ENCODE measurements at regions not wholly inside any gene's neighbourhood (a gene's known extent, or its start where the extent isn't known, plus 50 kb on each side); places are given as distances from the start of the nearest gene placed in this dataset.

DNA sequence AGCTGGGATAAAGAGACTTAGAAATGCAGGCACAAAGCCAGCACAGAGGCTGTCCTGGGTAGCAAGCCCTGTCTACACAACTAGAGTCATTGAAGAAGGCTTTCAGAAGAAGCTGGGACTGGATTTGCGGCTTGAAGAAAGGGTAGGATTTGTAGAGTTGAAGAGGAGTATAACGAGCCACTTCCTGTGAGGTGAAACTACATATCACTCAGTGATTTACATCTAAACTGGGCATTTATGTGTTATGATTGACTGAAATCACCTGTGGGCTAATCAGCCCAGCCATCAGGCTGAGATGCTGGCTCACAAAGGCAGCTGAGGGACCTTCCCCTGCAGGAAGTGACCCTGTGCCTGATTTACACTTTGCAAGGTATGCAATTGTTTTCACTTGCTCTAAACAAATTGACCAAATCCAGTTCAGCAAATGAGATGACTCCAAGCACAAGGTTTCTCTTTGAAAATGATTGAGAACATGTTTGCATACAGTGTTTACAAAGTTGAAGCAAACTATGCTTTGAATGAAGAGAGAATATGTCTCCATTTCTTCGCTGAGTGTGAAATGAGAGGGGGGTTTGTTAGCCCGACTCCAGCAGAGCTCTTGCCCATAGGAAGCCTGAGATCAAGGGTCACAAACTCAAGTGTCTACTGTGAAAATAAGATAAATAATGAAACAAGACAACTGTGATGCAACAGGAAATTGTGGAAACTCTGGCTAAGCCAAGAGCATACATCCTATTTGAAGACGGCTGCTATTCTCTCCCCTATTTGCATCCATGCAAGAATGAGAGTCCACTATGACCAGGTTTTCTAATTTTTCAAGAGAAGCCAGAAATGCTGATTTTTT lies 69.3 kb upstream of the HK2 start:
- Mint-ChIP-seq H3K27ac (ENCODE audit: unreplicated experiment) (no peak overlapping the region), H3K36me3 (ENCODE audit: low read depth) (no peaks in the 10 kb centered on the region), H3K4me3 (ENCODE audit: unreplicated experiment) (no peak overlapping the region), H3K27me3 (ENCODE audit: low read depth) (no peaks in the 10 kb centered on the region), H3K4me1 (ENCODE audit: low read depth) (peaks cover 50% of the 10 kb centered on the region), H3K9me3 (ENCODE audit: low read depth) (peaks cover 2% of the 10 kb centered on the region)
- TF ChIP-seq, protein P1, sequence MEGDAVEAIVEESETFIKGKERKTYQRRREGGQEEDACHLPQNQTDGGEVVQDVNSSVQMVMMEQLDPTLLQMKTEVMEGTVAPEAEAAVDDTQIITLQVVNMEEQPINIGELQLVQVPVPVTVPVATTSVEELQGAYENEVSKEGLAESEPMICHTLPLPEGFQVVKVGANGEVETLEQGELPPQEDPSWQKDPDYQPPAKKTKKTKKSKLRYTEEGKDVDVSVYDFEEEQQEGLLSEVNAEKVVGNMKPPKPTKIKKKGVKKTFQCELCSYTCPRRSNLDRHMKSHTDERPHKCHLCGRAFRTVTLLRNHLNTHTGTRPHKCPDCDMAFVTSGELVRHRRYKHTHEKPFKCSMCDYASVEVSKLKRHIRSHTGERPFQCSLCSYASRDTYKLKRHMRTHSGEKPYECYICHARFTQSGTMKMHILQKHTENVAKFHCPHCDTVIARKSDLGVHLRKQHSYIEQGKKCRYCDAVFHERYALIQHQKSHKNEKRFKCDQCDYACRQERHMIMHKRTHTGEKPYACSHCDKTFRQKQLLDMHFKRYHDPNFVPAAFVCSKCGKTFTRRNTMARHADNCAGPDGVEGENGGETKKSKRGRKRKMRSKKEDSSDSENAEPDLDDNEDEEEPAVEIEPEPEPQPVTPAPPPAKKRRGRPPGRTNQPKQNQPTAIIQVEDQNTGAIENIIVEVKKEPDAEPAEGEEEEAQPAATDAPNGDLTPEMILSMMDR (IDR thresholded peaks at IDR 0.05), result no peak
- no peak for DNase-seq (ENCODE audit: low spot score)

DNA sequence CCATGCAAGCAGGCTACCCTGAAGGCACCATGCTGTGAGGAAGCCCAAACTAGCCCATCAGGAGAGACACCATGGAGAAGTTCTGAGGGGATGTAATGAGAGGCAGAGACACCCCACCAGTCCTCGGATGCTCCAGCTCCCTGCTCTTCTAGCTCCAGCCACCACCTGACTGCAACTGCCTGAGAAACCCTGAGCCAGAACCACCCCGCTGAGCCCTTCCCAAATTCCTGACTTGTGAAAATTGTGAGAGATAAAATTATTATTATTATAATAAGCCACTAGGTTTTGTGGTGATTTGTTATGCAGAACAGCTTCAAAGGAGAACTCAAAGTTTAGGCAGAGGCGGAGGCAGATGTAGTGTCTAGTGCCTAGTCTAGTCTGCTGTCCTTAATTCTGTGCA lies 67.1 kb upstream of the HK2 start:
- Mint-ChIP-seq H3K4me3 (ENCODE audit: unreplicated experiment) (no peak overlapping the region), H3K27ac (ENCODE audit: unreplicated experiment) (peak overlapping the region; percentile 51), H3K9me3 (ENCODE audit: low read depth) (no peaks in the 10 kb centered on the region), H3K27me3 (ENCODE audit: low read depth) (no peaks in the 10 kb centered on the region), H3K4me1 (ENCODE audit: low read depth) (peaks cover 67% of the 10 kb centered on the region), H3K36me3 (ENCODE audit: low read depth) (no peaks in the 10 kb centered on the region)
- TF ChIP-seq, protein P1 (IDR thresholded peaks at IDR 0.05), result no peak
- no peak for DNase-seq (ENCODE audit: low spot score)

DNA sequence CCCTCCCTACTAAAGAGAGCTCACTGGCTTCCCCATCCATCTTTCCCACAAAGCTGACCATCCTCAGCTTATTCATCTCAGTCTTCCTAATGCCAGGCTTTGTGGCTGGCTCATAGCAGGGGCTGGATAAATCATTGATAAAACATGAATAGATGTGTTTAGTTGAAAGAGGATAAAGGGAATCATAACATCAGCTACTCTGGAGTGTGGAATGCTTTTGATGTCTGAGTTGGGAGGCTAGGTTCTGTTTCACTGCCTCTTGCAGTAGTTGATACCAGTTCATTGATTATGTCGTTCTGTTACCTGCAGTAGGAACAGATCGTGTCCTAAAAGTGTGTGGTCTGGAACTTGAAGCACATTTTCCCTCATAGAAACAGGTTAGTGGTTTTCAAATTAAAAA lies 66.3 kb upstream of the HK2 start:
- H3K27ac Mint-ChIP-seq (ENCODE audit: unreplicated experiment), result peak overlapping the region; percentile 87
- H3K27me3 Mint-ChIP-seq (ENCODE audit: low read depth), result no peaks in the 10 kb centered on the region
- no peaks in the 10 kb centered on the region for H3K36me3 Mint-ChIP-seq (ENCODE audit: low read depth)
- H3K9me3 Mint-ChIP-seq (ENCODE audit: low read depth), result no peaks in the 10 kb centered on the region
- TF ChIP-seq, protein P1 (IDR thresholded peaks at IDR 0.05), result no peak
- H3K4me1 Mint-ChIP-seq (ENCODE audit: low read depth), result peaks cover 75% of the 10 kb centered on the region
- DNase-seq (ENCODE audit: low spot score), result no peak
- peak overlapping the region; percentile 8 for H3K4me3 Mint-ChIP-seq (ENCODE audit: unreplicated experiment)

DNA sequence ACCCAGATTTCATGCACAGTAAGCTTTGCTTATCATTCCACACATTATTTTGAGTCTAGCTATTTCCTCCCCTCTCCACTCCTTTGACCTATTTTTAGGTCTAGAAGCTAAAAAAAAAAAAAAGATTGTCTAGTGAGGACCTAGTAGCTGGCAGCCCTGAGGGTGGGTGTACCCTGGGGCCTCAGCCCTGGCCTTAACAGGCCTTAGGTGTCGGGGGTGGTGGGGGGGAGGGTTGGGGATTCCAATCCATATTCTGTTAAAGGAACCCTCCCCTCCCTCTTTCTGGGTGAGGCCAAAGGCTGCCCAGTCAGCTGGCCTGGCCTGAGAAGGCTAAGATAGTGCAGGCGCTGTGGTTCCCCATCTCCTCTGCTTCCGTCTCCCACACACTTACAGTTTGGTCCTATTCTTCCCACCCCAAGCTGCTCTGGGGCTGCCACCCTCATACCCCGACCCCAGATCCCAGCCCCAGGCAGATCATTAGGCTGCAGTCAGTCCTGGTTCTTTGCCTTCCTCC lies 65.5 kb upstream of the HK2 start:
- TF ChIP-seq, protein P1 (IDR thresholded peaks at IDR 0.05), result no peak
- H3K36me3 Mint-ChIP-seq (ENCODE audit: low read depth), result no peaks in the 10 kb centered on the region
- no peak overlapping the region for H3K4me3 Mint-ChIP-seq (ENCODE audit: unreplicated experiment)
- H3K4me1 Mint-ChIP-seq (ENCODE audit: low read depth), result peaks cover 80% of the 10 kb centered on the region
- no peak for DNase-seq (ENCODE audit: low spot score)
- H3K27ac Mint-ChIP-seq (ENCODE audit: unreplicated experiment), result peak overlapping the region; percentile 85
- H3K27me3 Mint-ChIP-seq (ENCODE audit: low read depth), result no peaks in the 10 kb centered on the region
- H3K9me3 Mint-ChIP-seq (ENCODE audit: low read depth), result no peaks in the 10 kb centered on the region

DNA sequence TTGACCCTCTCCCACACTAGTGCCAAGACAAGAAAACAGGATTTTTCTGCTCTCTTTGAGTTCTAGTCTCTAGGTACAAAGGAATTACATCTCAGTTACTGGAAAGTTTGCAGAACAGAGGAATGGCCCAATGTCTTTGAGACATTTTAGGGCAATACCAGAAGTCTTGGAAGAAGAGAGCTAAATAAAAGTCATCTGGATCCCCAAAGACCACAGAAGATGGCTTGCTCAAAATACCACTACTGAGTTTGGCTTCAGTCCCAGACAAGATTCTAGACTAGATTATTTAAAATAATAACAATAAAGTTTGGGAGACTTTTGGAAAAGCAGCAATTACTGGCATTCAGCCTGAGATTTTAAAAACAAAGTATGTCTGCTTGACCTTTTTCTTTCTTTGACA lies 61.9 kb upstream of the HK2 start:
- peaks cover 59% of the 10 kb centered on the region for H3K4me1 Mint-ChIP-seq (ENCODE audit: low read depth)
- peak overlapping the region; percentile 84 for H3K27ac Mint-ChIP-seq (ENCODE audit: unreplicated experiment)
- H3K9me3 Mint-ChIP-seq (ENCODE audit: low read depth), result peaks cover 3% of the 10 kb centered on the region
- TF ChIP-seq, protein P1 (IDR thresholded peaks at IDR 0.05), result no peak
- no peaks in the 10 kb centered on the region for H3K36me3 Mint-ChIP-seq (ENCODE audit: low read depth)
- no peaks in the 10 kb centered on the region for H3K27me3 Mint-ChIP-seq (ENCODE audit: low read depth)
- no peak for DNase-seq (ENCODE audit: low spot score)
- no peak overlapping the region for H3K4me3 Mint-ChIP-seq (ENCODE audit: unreplicated experiment)

All from chondrocyte (in vitro differentiated cells).